ENCODE measurements at regions not wholly inside any gene's neighbourhood (a gene's known extent, or its start where the extent isn't known, plus 50 kb on each side); places are given as distances from the start of the nearest gene placed in this dataset.

DNA sequence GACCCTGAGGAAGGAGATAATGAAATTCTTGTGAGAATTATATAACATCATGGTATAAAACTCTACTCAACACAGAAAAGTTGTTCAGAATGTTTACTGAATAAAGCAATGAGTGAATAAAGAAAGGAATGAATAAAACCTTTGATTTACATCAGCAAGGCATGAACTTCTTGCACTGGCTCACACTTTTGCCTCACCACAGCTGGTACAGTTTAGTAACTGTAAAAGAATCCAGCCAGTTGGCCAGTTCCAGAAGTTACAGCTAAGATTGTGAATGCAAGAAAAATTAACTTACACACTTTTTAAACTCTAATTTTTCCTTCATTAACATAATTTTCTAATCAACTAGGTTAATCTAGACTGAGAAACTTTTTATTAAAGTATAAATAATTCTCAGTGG, 490.9 kb downstream of the NFIB start:
- BruUV-seq (replicated peaks): no TSS peak
- no peak for FAIRE-seq
- ATAC-seq: no peak
- no peak overlapping the region for H3K4me2 ChIP-seq (ENCODE audit: low read depth, low read length)
- no peaks in the 10 kb centered on the region for H3K79me2 ChIP-seq (ENCODE audit: insufficient read depth, low read length)
- no peak overlapping the region for H3K27ac ChIP-seq (ENCODE audit: extremely low read length, insufficient read depth, low read length)
- TF ChIP-seq MED13 (CRISPR knock-in tag; IDR thresholded peaks at IDR 0.05) (no peak), ZNF337 (CRISPR knock-in tag; IDR thresholded peaks at IDR 0.05; ENCODE audit: borderline replicate concordance, low read depth) (no peak)
- TF ChIP-seq, protein P1, sequence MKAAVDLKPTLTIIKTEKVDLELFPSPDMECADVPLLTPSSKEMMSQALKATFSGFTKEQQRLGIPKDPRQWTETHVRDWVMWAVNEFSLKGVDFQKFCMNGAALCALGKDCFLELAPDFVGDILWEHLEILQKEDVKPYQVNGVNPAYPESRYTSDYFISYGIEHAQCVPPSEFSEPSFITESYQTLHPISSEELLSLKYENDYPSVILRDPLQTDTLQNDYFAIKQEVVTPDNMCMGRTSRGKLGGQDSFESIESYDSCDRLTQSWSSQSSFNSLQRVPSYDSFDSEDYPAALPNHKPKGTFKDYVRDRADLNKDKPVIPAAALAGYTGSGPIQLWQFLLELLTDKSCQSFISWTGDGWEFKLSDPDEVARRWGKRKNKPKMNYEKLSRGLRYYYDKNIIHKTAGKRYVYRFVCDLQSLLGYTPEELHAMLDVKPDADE (CRISPR knock-in tag; IDR thresholded peaks at IDR 0.05): no peak
- intact Hi-C loops (cut with micrococcal nuclease; ENCODE audit: unreplicated experiment) (no loop called here), in situ Hi-C loops (cut with HindIII; ENCODE audit: extremely low pct_ligation_motif_present, low pct_unique_long_range_greater_than_20kb) (loop anchor here (25.0 kb wide), 1 partner anchor 539 kb away; no protein-coding TSS in a partner anchor)
- H3K27me3 ChIP-seq (ENCODE audit: control insufficient read depth in 1 of 2, insufficient read depth in 2 of 2, low read length in 2 of 2): no peaks in the 10 kb centered on the region
- H4K20me1 ChIP-seq (ENCODE audit: insufficient read depth, low read length): no peaks in the 10 kb centered on the region
- H3K4me1 ChIP-seq (ENCODE audit: insufficient read depth, low read length): no peaks in the 10 kb centered on the region
- no peak overlapping the region for H3K9ac ChIP-seq (ENCODE audit: insufficient read depth, low read depth, low read length)
- H3K4me3 ChIP-seq (replicated peaks in 1 of 3; ENCODE audit: insufficient read depth in 1 of 3, low read depth in 2 of 3, low read length in 3 of 3): no peak overlapping the region
- no peak overlapping the region for H2AFZ ChIP-seq (ENCODE audit: low read length)
- no peak for DNase-seq (ENCODE audit: low spot score)
- ChIA-PET CTCF (ENCODE audit: low intra/inter-chr PET ratio, low total read pairs) (no interaction called here), POLR2A (no interaction called here)
- H3K9me3 ChIP-seq (ENCODE audit: low read length): peaks cover 25% of the 10 kb centered on the region
- H3K36me3 ChIP-seq (replicated peaks in 1 of 2; ENCODE audit: control insufficient read depth in 1 of 2, insufficient read depth in 2 of 2, low read length in 2 of 2): no peaks in the 10 kb centered on the region

DNA sequence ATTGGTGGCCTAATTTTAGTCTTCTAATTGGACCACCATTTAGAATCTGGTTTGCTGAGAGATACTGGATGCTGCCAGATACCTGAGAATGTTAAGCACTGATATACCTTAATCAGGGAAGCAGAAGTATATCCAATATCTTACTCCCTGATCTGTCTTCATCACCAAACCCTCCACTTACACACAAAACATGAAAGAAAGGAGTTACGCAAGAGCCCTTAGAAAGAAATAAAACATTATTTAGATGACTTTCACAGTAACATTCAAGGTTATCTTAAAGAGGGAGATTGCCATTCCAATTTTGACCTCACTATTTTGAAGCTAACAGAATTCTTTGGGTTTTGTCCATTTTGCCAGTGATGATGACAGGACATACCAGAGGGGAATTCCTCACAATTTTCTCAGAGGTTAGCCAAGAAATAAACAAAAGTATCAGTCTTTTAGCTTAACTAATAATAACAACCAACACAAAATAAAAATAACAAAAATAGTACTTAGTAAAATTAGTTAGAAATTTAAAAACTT, 496.1 kb downstream of the NFIB start:
- DNase-seq (ENCODE audit: low spot score) (no peak), ATAC-seq (no peak), FAIRE-seq (no peak)
- H2AFZ ChIP-seq (ENCODE audit: low read length): no peak overlapping the region
- intact Hi-C loops (cut with micrococcal nuclease; ENCODE audit: unreplicated experiment): no loop called here
- peaks cover 25% of the 10 kb centered on the region for H3K9me3 ChIP-seq (ENCODE audit: low read length)
- in situ Hi-C loops (cut with HindIII; ENCODE audit: extremely low pct_ligation_motif_present, low pct_unique_long_range_greater_than_20kb): loop anchor here (25.0 kb wide), 1 partner anchor 544 kb away; no protein-coding TSS in a partner anchor
- no peaks in the 10 kb centered on the region for H3K36me3 ChIP-seq (replicated peaks in 1 of 2; ENCODE audit: control insufficient read depth in 1 of 2, insufficient read depth in 2 of 2, low read length in 2 of 2)
- POLR2A ChIA-PET: no interaction called here
- no peak overlapping the region for H3K9ac ChIP-seq (ENCODE audit: insufficient read depth, low read depth, low read length)
- CTCF ChIA-PET (ENCODE audit: low intra/inter-chr PET ratio, low total read pairs): no interaction called here
- no peak overlapping the region for H3K4me2 ChIP-seq (ENCODE audit: low read depth, low read length)
- no peaks in the 10 kb centered on the region for H3K4me1 ChIP-seq (ENCODE audit: insufficient read depth, low read length)
- H4K20me1 ChIP-seq (ENCODE audit: insufficient read depth, low read length): no peaks in the 10 kb centered on the region
- BruUV-seq (replicated peaks): no TSS peak
- no peak overlapping the region for H3K27ac ChIP-seq (ENCODE audit: extremely low read length, insufficient read depth, low read length)
- H3K4me3 ChIP-seq (replicated peaks in 1 of 3; ENCODE audit: insufficient read depth in 1 of 3, low read depth in 2 of 3, low read length in 3 of 3): no peak overlapping the region
- WGBS (ENCODE audit: low lambda C conversion rate): 41% methylated on average over 1 of the region's 1 CpG
- 0 out of 2 replicates have a peak, but pooled peaks have one; percentile 27 for TF ChIP-seq CEBPB (IDR thresholded peaks at IDR 0.05; ENCODE audit: borderline replicate concordance, low read depth, low read length)
- TF ChIP-seq ZNF674 (CRISPR knock-in tag; IDR thresholded peaks at IDR 0.05; ENCODE audit: low read depth): no peak
- H3K27me3 ChIP-seq (ENCODE audit: control insufficient read depth in 1 of 2, insufficient read depth in 2 of 2, low read length in 2 of 2): no peaks in the 10 kb centered on the region
- H3K79me2 ChIP-seq (ENCODE audit: insufficient read depth, low read length): no peaks in the 10 kb centered on the region
